Prostate gland (tissue), 2 donors: ENCODE measurements at regions not wholly inside any gene's neighbourhood (a gene's known extent, or its start where the extent isn't known, plus 50 kb on each side); places are given as distances from the start of the nearest gene placed in this dataset.

Source experiments
- DNase-seq: peaks from one replicate; pipeline ENCODE4 v3.0.0-alpha.2; 2019; ENCODE audit warnings: low spot score
- H3K27ac ChIP-seq, 2 donors: fragments of 200-600 bp; sonication (generic); 2 replicates each; pipeline ENCODE4 v1.5.1; 2017 to 2019
- H3K27me3 ChIP-seq: fragments of 200-600 bp; sonication (generic); replicated peaks from 2 replicates; pipeline ENCODE4 v1.5.1; 2019; ENCODE audit not compliant: insufficient read depth
- H3K36me3 ChIP-seq, 2 donors: fragments of 200-600 bp; sonication (generic); 1 replicate in 1 of 2; 2 replicates in 1 of 2; pipeline versions ENCODE4 v1.5.1 to v1.8.1; 2017 to 2019
- H3K4me1 ChIP-seq: fragments of 200-600 bp; sonication (generic); replicated peaks from 2 replicates; pipeline ENCODE4 v1.5.1; 2019
- H3K4me3 ChIP-seq, 2 donors: fragments of 200-600 bp; sonication (generic); 2 replicates each; pipeline ENCODE4 v1.5.1; 2017 to 2019
- H3K9me3 ChIP-seq: fragments of 200-600 bp; sonication (generic); 2 replicates; pipeline ENCODE4 v1.5.1; 2017
- CTCF ChIP-seq, 4 experiments: fragments of 200-600 bp in 2 of 4; fragments of 450-650 bp in 2 of 4; sonication (generic) in 2 of 4; IDR thresholded peaks; 1 replicate in 3 of 4; 2 replicates in 1 of 4; pipeline ENCODE4 v1.5.1; 2016 to 2019; ENCODE audit warnings: antibody characterized with exemption in 4 of 4, mild to moderate bottlenecking in 2 of 4, moderate library complexity in 2 of 4
- POLR2A ChIP-seq: fragments of 450-650 bp; IDR thresholded peaks from one replicate; pipeline ENCODE4 v1.6.1; 2016; ENCODE audit warnings: antibody characterized with exemption, mild to moderate bottlenecking
- POLR2AphosphoS5 ChIP-seq: sonication (generic); formaldehyde crosslinking; IDR thresholded peaks from one replicate; pipeline ENCODE4 v1.6.1; 2017; ENCODE audit warnings: antibody characterized with exemption
- WGBS: methylation state at CpG from one replicate; pipeline ENCODE4 v1.1.5; 2018; 5-methylcytosine and 5-hydroxymethylcytosine counted together
- intact Hi-C: fragments of 100-400 bp; cut with DNase I; formaldehyde crosslinking; loops from one replicate; pipeline ENCODE4 v1.14.2; 2022

GRCh38 chr6:169894377-169894960, 143.0 kb downstream of the ERMARD start:
- H3K27me3 ChIP-seq = no peaks in the 10 kb centered on the region
- H3K36me3 ChIP-seq = no peaks in the 10 kb centered on the region
- no peak for TF ChIP-seq CTCF (IDR thresholded peaks at IDR 0.05)
- TF ChIP-seq POLR2AphosphoS5 = no peak
- no peak for TF ChIP-seq POLR2A
- no peak overlapping the region for H3K27ac ChIP-seq
- 94% methylated on average over 19 of the region's 21 CpGs for WGBS
- intact Hi-C loops = no loop called here
- DNase-seq = no peak
- no peaks in the 10 kb centered on the region for H3K9me3 ChIP-seq
- H3K4me1 ChIP-seq = no peaks in the 10 kb centered on the region
- no peak overlapping the region for H3K4me3 ChIP-seq

DNA sequence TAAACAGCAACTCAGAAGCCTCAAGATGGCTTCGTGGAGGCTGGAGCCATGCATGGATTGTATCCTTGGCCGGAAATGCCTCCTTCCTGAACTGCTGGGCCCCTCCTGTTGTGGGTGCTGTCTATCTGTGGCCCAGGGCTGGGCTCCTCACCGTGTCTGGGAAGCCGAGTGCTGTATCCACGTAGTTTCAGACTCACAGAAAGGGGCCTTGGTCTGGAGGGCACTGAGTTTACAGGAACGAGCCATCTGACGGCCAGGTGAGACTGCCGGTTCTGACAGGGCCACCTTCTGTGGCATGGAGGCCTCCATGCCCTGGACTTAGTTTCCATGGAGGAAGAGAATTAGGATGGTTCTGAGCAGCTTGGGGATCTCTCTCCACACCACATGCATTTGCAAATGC, 142.2 kb downstream of the ERMARD start:
- Histone ChIP-seq H3K36me3 (no peaks in the 10 kb centered on the region), H3K27me3 (no peaks in the 10 kb centered on the region), H3K27ac (no peak overlapping the region), H3K9me3 (no peaks in the 10 kb centered on the region), H3K4me1 (no peaks in the 10 kb centered on the region), H3K4me3 (no peak overlapping the region)
- DNase-seq = no peak
- 84% methylated on average over 8 of the region's 8 CpGs for WGBS
- TF ChIP-seq POLR2A = no peak
- no peak for TF ChIP-seq CTCF (IDR thresholded peaks at IDR 0.05)
- no peak for TF ChIP-seq POLR2AphosphoS5
- intact Hi-C loops = no loop called here

DNA sequence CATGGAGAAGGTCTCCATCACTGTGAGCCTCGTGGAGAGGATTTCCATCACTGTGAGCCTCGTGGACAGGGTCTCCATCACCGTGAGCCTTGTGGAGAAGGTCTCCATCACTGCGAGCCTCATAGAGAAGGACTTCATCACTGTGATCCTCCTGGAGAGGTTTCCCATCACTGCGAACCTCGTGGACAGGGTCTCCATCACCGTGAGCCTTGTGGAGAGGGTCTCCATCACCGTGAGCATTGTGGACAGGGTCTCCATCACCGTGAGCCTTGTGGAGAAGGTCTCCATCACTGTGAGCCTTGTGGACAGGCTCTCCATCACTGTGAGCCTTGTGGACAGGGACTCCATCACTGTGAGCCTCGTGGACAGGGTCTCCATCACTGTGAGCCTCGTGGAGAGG, 140.4 kb downstream of the ERMARD start:
- Histone ChIP-seq H3K9me3 (no peaks in the 10 kb centered on the region), H3K27me3 (no peaks in the 10 kb centered on the region), H3K27ac (no peak overlapping the region), H3K36me3 (no peaks in the 10 kb centered on the region), H3K4me1 (no peaks in the 10 kb centered on the region), H3K4me3 (no peak overlapping the region)
- intact Hi-C loops = no loop called here
- 77% methylated on average over 11 of the region's 11 CpGs for WGBS
- TF ChIP-seq POLR2A (no peak), CTCF (IDR thresholded peaks at IDR 0.05) (no peak), POLR2AphosphoS5 (no peak)
- no peak for DNase-seq

GRCh38 chr6:169891421-169891820, 140.0 kb downstream of the ERMARD start:
- no peaks in the 10 kb centered on the region for H3K36me3 ChIP-seq
- H3K9me3 ChIP-seq = no peaks in the 10 kb centered on the region
- no peak for DNase-seq
- no peaks in the 10 kb centered on the region for H3K4me1 ChIP-seq
- WGBS = 80% methylated on average over 8 of the region's 8 CpGs
- no peak overlapping the region for H3K4me3 ChIP-seq
- H3K27me3 ChIP-seq = no peaks in the 10 kb centered on the region
- H3K27ac ChIP-seq = no peak overlapping the region
- TF ChIP-seq CTCF (IDR thresholded peaks at IDR 0.05) = no peak
- TF ChIP-seq POLR2A = no peak
- no peak for TF ChIP-seq POLR2AphosphoS5
- intact Hi-C loops = no loop called here

- Histone ChIP-seq H3K9me3 (no peaks in the 10 kb centered on the region), H3K27ac (no peak overlapping the region), H3K4me1 (no peaks in the 10 kb centered on the region), H3K36me3 (no peaks in the 10 kb centered on the region), H3K27me3 (no peaks in the 10 kb centered on the region), H3K4me3 (no peak overlapping the region)
- TF ChIP-seq POLR2A (no peak), POLR2AphosphoS5 (no peak), CTCF (IDR thresholded peaks at IDR 0.05) (no peak)
- 90% methylated on average over 7 of the region's 7 CpGs for WGBS
- intact Hi-C loops = no loop called here
- no peak for DNase-seq
Measured at GRCh38 chr6:169890901-169891300, 139.5 kb downstream of the ERMARD start.
